ENCODE measurements at regions not wholly inside any gene's neighbourhood (a gene's known extent, or its start where the extent isn't known, plus 50 kb on each side); places are given as distances from the start of the nearest gene placed in this dataset.

GRCh38 chr12:98156697-98157096 is 358.7 kb upstream of the TMPO start:
- H3K4me3 Mint-ChIP-seq: no peak overlapping the region
- intact Hi-C loops (cut with micrococcal nuclease): no loop called here
- no peak overlapping the region for H2AFZ ChIP-seq (ENCODE audit: insufficient read depth, low read depth, low read length, poor library complexity, severe bottlenecking)
- H3K9me3 ChIP-seq (replicated peaks in 1 of 2; ENCODE audit: control insufficient read depth in 1 of 2, insufficient read depth in 1 of 2, low read length in 2 of 2): no peaks in the 10 kb centered on the region
- H3K27me3 ChIP-seq (ENCODE audit: control insufficient read depth in 2 of 2, insufficient read depth in 2 of 2, low read length in 2 of 2): no peaks in the 10 kb centered on the region
- no peak overlapping the region for H3K27ac Mint-ChIP-seq
- no peak for DNase-seq
- H3K36me3 Mint-ChIP-seq: no peaks in the 10 kb centered on the region
- no peaks in the 10 kb centered on the region for H3K79me2 ChIP-seq (ENCODE audit: insufficient read depth, low read length)
- no peak overlapping the region for H3K4me2 ChIP-seq (replicated peaks; ENCODE audit: extremely low read depth, low read length, poor library complexity, severe bottlenecking)
- H4K20me1 ChIP-seq (ENCODE audit: insufficient read depth, low read length): no peaks in the 10 kb centered on the region
- no peak overlapping the region for H3K9ac ChIP-seq (ENCODE audit: insufficient read depth, low read length, poor library complexity, severe bottlenecking)
- no peaks in the 10 kb centered on the region for H3K9me3 Mint-ChIP-seq
- peaks cover 0 to 4% (median 2%) of the 10 kb centered on the region in 3 donors for H3K27me3 Mint-ChIP-seq (ENCODE audit: low read depth in 3 of 3)
- 100% methylated on average over 1 of the region's 2 CpGs for WGBS (ENCODE audit: insufficient coverage)
- H3K27ac ChIP-seq (ENCODE audit: low read depth in 1 of 2, low read length in 2 of 2): no peak overlapping the region
- H3K4me1 ChIP-seq (ENCODE audit: control insufficient read depth in 1 of 2, insufficient read depth in 2 of 2, low read length in 2 of 2): no peaks in the 10 kb centered on the region
- no peak for TF ChIP-seq CTCF (IDR thresholded peaks at IDR 0.05)
- no peak overlapping the region for H3K4me3 ChIP-seq (replicated peaks in 1 of 3; ENCODE audit: low read depth in 2 of 3, low read length in 3 of 3)
- no peaks in the 10 kb centered on the region for H3K4me1 Mint-ChIP-seq
- no peaks in the 10 kb centered on the region for H3K36me3 ChIP-seq (replicated peaks in 1 of 2; ENCODE audit: control insufficient read depth in 1 of 2, insufficient read depth in 2 of 2, low read length in 2 of 2)

GRCh38 chr12:98162906-98163678 is 352.3 kb upstream of the TMPO start:
- H3K27ac Mint-ChIP-seq: no peak overlapping the region
- no peaks in the 10 kb centered on the region for H3K4me1 Mint-ChIP-seq

More at GRCh38 chr12:98162906-98163678, 352.3 kb upstream of the TMPO start:
- Histone ChIP-seq H3K36me3 (replicated peaks in 1 of 2; ENCODE audit: control insufficient read depth in 1 of 2, insufficient read depth in 2 of 2, low read length in 2 of 2) (no peaks in the 10 kb centered on the region), H3K4me1 (ENCODE audit: control insufficient read depth in 1 of 2, insufficient read depth in 2 of 2, low read length in 2 of 2) (no peaks in the 10 kb centered on the region), H3K79me2 (ENCODE audit: insufficient read depth, low read length) (no peaks in the 10 kb centered on the region), H3K27ac (ENCODE audit: low read depth in 1 of 2, low read length in 2 of 2) (no peak overlapping the region), H4K20me1 (ENCODE audit: insufficient read depth, low read length) (no peaks in the 10 kb centered on the region), H2AFZ (ENCODE audit: insufficient read depth, low read depth, low read length, poor library complexity, severe bottlenecking) (no peak overlapping the region), H3K27me3 (ENCODE audit: control insufficient read depth in 2 of 2, insufficient read depth in 2 of 2, low read length in 2 of 2) (no peaks in the 10 kb centered on the region), H3K4me2 (replicated peaks; ENCODE audit: extremely low read depth, low read length, poor library complexity, severe bottlenecking) (no peak overlapping the region), H3K9ac (ENCODE audit: insufficient read depth, low read length, poor library complexity, severe bottlenecking) (no peak overlapping the region), H3K9me3 (replicated peaks in 1 of 2; ENCODE audit: control insufficient read depth in 1 of 2, insufficient read depth in 1 of 2, low read length in 2 of 2) (no peaks in the 10 kb centered on the region), H3K4me3 (replicated peaks in 1 of 3; ENCODE audit: low read depth in 2 of 3, low read length in 3 of 3) (no peak overlapping the region)
- intact Hi-C loops (cut with micrococcal nuclease): no loop called here
- H3K27me3 Mint-ChIP-seq (ENCODE audit: low read depth in 3 of 3): peaks cover 1 to 3% (median 3%) of the 10 kb centered on the region in 3 donors
- H3K36me3 Mint-ChIP-seq: no peaks in the 10 kb centered on the region
- no peak for DNase-seq
- peaks cover 0 to 3% (median 0%) of the 10 kb centered on the region in 7 donors for H3K9me3 Mint-ChIP-seq
- 100% methylated on average over 2 of the region's 5 CpGs for WGBS (ENCODE audit: insufficient coverage)
- no peak for TF ChIP-seq CTCF (IDR thresholded peaks at IDR 0.05)
- no peak overlapping the region for H3K4me3 Mint-ChIP-seq
